K562 (cell line): ENCODE measurements at regions not wholly inside any gene's neighbourhood (a gene's known extent, or its start where the extent isn't known, plus 50 kb on each side); places are given as distances from the start of the nearest gene placed in this dataset.

Experiments
- CBFB ChIP-seq: sonication (generic); formaldehyde crosslinking; IDR thresholded peaks from 2 replicates; pipeline ENCODE4 v1.4.0; 2020; ENCODE audit warnings: mild to moderate bottlenecking, missing genetic modification reagents
- RAD51 ChIP-seq: fragments of 450-650 bp; IDR thresholded peaks from 2 replicates; pipeline ENCODE4 v1.7.1; 2016; ENCODE audit warnings: low read depth, mild to moderate bottlenecking, borderline replicate concordance
- TF ChIP-seq, protein P1 (sequence below), 3 experiments: IDR thresholded peaks in 2 of 3; conservative IDR thresholded peaks in 1 of 3; 2 replicates each; pipeline ENCODE4 v1.5.1; 2011 to 2012; ENCODE audit warnings: low read length in 3 of 3, mild to moderate bottlenecking in 3 of 3, control low read depth in 2 of 3, improper control_type of control experiment in 1 of 3, inconsistent platforms in 1 of 3, low read depth in 1 of 3, mixed read lengths in 1 of 3, moderate library complexity in 1 of 3; ENCODE audit not compliant: insufficient read depth in 2 of 3
- TF ChIP-seq, protein P2 (sequence below): fragments of 200-600 bp; sonication (generic); IDR thresholded peaks from one replicate; pipeline ENCODE4 v1.6.1; 2012; ENCODE audit warnings: mild to moderate bottlenecking, low read depth, low read length, inconsistent platforms
- TF ChIP-seq, protein P3 (sequence below): sonication (generic); formaldehyde crosslinking; IDR thresholded peaks from 2 replicates; pipeline ENCODE4 v1.8.0; 2022; ENCODE audit warnings: missing genetic modification reagents, mild to moderate bottlenecking, borderline replicate concordance

DNA sequence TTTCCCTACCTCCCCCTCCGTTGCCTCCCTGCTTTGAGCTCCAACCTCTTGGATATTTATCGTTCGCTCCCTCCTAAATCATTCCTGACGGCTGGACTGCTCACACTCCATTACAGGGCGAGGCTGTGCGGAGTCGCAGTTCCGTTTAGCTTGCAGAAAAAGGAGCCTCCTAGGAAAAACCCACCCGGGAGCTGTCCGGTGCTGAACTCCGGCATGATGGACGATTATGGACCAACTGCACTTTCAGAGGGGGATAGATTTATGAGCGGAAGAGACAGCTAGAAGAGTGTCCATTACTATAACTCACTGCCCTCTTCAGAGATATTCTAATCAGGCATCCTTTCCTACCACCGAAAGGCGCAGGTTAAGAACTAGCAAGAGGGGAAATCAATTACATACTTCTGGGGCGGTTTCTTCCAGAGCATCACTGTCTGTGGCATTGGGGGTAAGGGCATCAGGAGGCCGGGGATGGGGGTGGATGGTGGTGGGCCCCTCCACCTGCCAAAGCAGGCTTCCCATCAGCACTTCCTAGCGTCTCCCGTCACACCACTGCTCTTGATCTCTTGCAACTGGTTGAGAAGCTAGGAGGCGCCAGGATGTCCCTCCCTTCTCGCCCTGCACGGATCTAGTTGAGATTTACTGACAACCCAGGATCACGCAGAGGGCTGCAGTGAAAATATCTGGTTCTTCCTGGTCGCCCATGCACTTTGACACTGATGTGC lies 251.2 kb downstream of the ENGASE start:
- TF ChIP-seq, protein P1, sequence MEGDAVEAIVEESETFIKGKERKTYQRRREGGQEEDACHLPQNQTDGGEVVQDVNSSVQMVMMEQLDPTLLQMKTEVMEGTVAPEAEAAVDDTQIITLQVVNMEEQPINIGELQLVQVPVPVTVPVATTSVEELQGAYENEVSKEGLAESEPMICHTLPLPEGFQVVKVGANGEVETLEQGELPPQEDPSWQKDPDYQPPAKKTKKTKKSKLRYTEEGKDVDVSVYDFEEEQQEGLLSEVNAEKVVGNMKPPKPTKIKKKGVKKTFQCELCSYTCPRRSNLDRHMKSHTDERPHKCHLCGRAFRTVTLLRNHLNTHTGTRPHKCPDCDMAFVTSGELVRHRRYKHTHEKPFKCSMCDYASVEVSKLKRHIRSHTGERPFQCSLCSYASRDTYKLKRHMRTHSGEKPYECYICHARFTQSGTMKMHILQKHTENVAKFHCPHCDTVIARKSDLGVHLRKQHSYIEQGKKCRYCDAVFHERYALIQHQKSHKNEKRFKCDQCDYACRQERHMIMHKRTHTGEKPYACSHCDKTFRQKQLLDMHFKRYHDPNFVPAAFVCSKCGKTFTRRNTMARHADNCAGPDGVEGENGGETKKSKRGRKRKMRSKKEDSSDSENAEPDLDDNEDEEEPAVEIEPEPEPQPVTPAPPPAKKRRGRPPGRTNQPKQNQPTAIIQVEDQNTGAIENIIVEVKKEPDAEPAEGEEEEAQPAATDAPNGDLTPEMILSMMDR (IDR thresholded peaks at IDR 0.05 in 2 of 3, conservative IDR thresholded peaks at IDR 0.05 in 1 of 3; ENCODE audit: insufficient read depth in 2 of 3, low read depth in 1 of 3, low read length in 3 of 3): no peak
- TF ChIP-seq, protein P2, sequence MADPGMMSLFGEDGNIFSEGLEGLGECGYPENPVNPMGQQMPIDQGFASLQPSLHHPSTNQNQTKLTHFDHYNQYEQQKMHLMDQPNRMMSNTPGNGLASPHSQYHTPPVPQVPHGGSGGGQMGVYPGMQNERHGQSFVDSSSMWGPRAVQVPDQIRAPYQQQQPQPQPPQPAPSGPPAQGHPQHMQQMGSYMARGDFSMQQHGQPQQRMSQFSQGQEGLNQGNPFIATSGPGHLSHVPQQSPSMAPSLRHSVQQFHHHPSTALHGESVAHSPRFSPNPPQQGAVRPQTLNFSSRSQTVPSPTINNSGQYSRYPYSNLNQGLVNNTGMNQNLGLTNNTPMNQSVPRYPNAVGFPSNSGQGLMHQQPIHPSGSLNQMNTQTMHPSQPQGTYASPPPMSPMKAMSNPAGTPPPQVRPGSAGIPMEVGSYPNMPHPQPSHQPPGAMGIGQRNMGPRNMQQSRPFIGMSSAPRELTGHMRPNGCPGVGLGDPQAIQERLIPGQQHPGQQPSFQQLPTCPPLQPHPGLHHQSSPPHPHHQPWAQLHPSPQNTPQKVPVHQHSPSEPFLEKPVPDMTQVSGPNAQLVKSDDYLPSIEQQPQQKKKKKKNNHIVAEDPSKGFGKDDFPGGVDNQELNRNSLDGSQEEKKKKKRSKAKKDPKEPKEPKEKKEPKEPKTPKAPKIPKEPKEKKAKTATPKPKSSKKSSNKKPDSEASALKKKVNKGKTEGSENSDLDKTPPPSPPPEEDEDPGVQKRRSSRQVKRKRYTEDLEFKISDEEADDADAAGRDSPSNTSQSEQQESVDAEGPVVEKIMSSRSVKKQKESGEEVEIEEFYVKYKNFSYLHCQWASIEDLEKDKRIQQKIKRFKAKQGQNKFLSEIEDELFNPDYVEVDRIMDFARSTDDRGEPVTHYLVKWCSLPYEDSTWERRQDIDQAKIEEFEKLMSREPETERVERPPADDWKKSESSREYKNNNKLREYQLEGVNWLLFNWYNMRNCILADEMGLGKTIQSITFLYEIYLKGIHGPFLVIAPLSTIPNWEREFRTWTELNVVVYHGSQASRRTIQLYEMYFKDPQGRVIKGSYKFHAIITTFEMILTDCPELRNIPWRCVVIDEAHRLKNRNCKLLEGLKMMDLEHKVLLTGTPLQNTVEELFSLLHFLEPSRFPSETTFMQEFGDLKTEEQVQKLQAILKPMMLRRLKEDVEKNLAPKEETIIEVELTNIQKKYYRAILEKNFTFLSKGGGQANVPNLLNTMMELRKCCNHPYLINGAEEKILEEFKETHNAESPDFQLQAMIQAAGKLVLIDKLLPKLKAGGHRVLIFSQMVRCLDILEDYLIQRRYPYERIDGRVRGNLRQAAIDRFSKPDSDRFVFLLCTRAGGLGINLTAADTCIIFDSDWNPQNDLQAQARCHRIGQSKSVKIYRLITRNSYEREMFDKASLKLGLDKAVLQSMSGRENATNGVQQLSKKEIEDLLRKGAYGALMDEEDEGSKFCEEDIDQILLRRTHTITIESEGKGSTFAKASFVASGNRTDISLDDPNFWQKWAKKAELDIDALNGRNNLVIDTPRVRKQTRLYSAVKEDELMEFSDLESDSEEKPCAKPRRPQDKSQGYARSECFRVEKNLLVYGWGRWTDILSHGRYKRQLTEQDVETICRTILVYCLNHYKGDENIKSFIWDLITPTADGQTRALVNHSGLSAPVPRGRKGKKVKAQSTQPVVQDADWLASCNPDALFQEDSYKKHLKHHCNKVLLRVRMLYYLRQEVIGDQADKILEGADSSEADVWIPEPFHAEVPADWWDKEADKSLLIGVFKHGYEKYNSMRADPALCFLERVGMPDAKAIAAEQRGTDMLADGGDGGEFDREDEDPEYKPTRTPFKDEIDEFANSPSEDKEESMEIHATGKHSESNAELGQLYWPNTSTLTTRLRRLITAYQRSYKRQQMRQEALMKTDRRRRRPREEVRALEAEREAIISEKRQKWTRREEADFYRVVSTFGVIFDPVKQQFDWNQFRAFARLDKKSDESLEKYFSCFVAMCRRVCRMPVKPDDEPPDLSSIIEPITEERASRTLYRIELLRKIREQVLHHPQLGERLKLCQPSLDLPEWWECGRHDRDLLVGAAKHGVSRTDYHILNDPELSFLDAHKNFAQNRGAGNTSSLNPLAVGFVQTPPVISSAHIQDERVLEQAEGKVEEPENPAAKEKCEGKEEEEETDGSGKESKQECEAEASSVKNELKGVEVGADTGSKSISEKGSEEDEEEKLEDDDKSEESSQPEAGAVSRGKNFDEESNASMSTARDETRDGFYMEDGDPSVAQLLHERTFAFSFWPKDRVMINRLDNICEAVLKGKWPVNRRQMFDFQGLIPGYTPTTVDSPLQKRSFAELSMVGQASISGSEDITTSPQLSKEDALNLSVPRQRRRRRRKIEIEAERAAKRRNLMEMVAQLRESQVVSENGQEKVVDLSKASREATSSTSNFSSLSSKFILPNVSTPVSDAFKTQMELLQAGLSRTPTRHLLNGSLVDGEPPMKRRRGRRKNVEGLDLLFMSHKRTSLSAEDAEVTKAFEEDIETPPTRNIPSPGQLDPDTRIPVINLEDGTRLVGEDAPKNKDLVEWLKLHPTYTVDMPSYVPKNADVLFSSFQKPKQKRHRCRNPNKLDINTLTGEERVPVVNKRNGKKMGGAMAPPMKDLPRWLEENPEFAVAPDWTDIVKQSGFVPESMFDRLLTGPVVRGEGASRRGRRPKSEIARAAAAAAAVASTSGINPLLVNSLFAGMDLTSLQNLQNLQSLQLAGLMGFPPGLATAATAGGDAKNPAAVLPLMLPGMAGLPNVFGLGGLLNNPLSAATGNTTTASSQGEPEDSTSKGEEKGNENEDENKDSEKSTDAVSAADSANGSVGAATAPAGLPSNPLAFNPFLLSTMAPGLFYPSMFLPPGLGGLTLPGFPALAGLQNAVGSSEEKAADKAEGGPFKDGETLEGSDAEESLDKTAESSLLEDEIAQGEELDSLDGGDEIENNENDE: no peak
- TF ChIP-seq CBFB (CRISPR knock-in tag) (no peak), RAD51 (no peak)
- TF ChIP-seq, protein P3, sequence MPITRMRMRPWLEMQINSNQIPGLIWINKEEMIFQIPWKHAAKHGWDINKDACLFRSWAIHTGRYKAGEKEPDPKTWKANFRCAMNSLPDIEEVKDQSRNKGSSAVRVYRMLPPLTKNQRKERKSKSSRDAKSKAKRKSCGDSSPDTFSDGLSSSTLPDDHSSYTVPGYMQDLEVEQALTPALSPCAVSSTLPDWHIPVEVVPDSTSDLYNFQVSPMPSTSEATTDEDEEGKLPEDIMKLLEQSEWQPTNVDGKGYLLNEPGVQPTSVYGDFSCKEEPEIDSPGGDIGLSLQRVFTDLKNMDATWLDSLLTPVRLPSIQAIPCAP: no peak
